ENCODE measurements at regions not wholly inside any gene's neighbourhood (a gene's known extent, or its start where the extent isn't known, plus 50 kb on each side); places are given as distances from the start of the nearest gene placed in this dataset.

DNA sequence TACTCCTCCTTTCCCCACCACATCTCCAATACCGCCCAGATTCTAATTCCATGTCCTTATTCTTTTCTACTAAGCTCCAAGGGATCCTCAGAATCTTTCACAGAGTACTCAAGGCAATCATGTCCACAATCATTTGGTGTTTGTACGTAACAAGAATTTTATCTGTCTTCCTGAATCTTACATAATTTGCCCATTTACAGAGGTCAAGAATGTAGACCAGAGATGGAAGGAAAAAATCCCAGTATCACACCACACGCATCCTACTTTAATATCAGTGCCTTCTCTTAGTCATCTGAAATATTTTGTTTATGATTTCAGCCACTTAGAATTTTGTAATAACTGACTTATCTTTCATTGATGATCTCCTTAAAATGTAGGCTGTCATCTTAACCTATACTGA lies 366.0 kb upstream of the LRRC7 start:
- H3K4me1 Mint-ChIP-seq (ENCODE audit: low read depth) = no peaks in the 10 kb centered on the region
- ATAC-seq (ENCODE audit: poor library complexity) (no peak), DNase-seq (no peak)
- no peaks in the 10 kb centered on the region for H3K9me3 ChIP-seq (ENCODE audit: control insufficient read depth in 1 of 2, insufficient read depth in 1 of 2, low read length in 2 of 2)
- no peaks in the 10 kb centered on the region for H3K36me3 ChIP-seq (ENCODE audit: insufficient read depth, low read length)
- TF ChIP-seq, protein P1, sequence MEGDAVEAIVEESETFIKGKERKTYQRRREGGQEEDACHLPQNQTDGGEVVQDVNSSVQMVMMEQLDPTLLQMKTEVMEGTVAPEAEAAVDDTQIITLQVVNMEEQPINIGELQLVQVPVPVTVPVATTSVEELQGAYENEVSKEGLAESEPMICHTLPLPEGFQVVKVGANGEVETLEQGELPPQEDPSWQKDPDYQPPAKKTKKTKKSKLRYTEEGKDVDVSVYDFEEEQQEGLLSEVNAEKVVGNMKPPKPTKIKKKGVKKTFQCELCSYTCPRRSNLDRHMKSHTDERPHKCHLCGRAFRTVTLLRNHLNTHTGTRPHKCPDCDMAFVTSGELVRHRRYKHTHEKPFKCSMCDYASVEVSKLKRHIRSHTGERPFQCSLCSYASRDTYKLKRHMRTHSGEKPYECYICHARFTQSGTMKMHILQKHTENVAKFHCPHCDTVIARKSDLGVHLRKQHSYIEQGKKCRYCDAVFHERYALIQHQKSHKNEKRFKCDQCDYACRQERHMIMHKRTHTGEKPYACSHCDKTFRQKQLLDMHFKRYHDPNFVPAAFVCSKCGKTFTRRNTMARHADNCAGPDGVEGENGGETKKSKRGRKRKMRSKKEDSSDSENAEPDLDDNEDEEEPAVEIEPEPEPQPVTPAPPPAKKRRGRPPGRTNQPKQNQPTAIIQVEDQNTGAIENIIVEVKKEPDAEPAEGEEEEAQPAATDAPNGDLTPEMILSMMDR (IDR thresholded peaks at IDR 0.05) = no peak
- no peak overlapping the region for H3K27ac Mint-ChIP-seq
- no peaks in the 10 kb centered on the region for H3K9me3 Mint-ChIP-seq
- POLR2A ChIA-PET = no interaction called here
- H3K36me3 Mint-ChIP-seq (ENCODE audit: low read depth) = no peaks in the 10 kb centered on the region
- CTCF ChIA-PET = no interaction called here
- H3K27me3 Mint-ChIP-seq = no peaks in the 10 kb centered on the region
- H3K27ac ChIP-seq (ENCODE audit: low read depth in 1 of 2, low read length in 2 of 2) = no peak overlapping the region
- H3K4me3 ChIP-seq (ENCODE audit: low read length) = no peak overlapping the region
- H3K27me3 ChIP-seq (ENCODE audit: control insufficient read depth in 1 of 2, insufficient read depth in 2 of 2, low read length in 2 of 2) = no peaks in the 10 kb centered on the region
- no peaks in the 10 kb centered on the region for H3K4me1 ChIP-seq (ENCODE audit: insufficient read depth, low read length)
- intact Hi-C loops (cut with DNase I, micrococcal nuclease) = no loop called here
- H3K4me3 Mint-ChIP-seq = no peak overlapping the region

- H3K36me3 ChIP-seq (ENCODE audit: insufficient read depth, low read length) = no peaks in the 10 kb centered on the region
- Mint-ChIP-seq H3K4me3 (no peak overlapping the region), H3K9me3 (no peaks in the 10 kb centered on the region), H3K36me3 (ENCODE audit: low read depth) (no peaks in the 10 kb centered on the region), H3K4me1 (ENCODE audit: low read depth) (no peaks in the 10 kb centered on the region), H3K27ac (no peak overlapping the region), H3K27me3 (no peaks in the 10 kb centered on the region)
- no peaks in the 10 kb centered on the region for H3K9me3 ChIP-seq (ENCODE audit: control insufficient read depth in 1 of 2, insufficient read depth in 1 of 2, low read length in 2 of 2)
- no peaks in the 10 kb centered on the region for H3K4me1 ChIP-seq (ENCODE audit: insufficient read depth, low read length)
- H3K27me3 ChIP-seq (ENCODE audit: control insufficient read depth in 1 of 2, insufficient read depth in 2 of 2, low read length in 2 of 2) = no peaks in the 10 kb centered on the region
- ChIA-PET CTCF (no interaction called here), POLR2A (no interaction called here)
- ATAC-seq (ENCODE audit: poor library complexity) = no peak
- no peak overlapping the region for H3K4me3 ChIP-seq (ENCODE audit: low read length)
- TF ChIP-seq, protein P1 (IDR thresholded peaks at IDR 0.05) = no peak
- intact Hi-C loops (cut with DNase I, micrococcal nuclease) = no loop called here
- DNase-seq = no peak
- H3K27ac ChIP-seq (ENCODE audit: low read depth in 1 of 2, low read length in 2 of 2) = no peak overlapping the region
Measured at GRCh38 chr1:69203166-69203565, 364.6 kb upstream of the LRRC7 start.

GRCh38 chr1:69213644-69214043 lies 354.1 kb upstream of the LRRC7 start:
- Histone ChIP-seq H3K9me3 (ENCODE audit: control insufficient read depth in 1 of 2, insufficient read depth in 1 of 2, low read length in 2 of 2) (peaks cover 0 to 5% of the 10 kb centered on the region in 2 experiments), H3K27ac (ENCODE audit: low read depth in 1 of 2, low read length in 2 of 2) (no peak overlapping the region), H3K36me3 (ENCODE audit: insufficient read depth, low read length) (no peaks in the 10 kb centered on the region), H3K4me3 (ENCODE audit: low read length) (no peak overlapping the region), H3K4me1 (ENCODE audit: insufficient read depth, low read length) (no peaks in the 10 kb centered on the region), H3K27me3 (ENCODE audit: control insufficient read depth in 1 of 2, insufficient read depth in 2 of 2, low read length in 2 of 2) (no peaks in the 10 kb centered on the region)
- no peak overlapping the region for H3K4me3 Mint-ChIP-seq
- TF ChIP-seq, protein P1 (IDR thresholded peaks at IDR 0.05) = no peak
- H3K36me3 Mint-ChIP-seq (ENCODE audit: low read depth) = no peaks in the 10 kb centered on the region
- no peak overlapping the region for H3K27ac Mint-ChIP-seq
- CTCF ChIA-PET = no interaction called here
- ATAC-seq (ENCODE audit: poor library complexity) = no peak
- H3K27me3 Mint-ChIP-seq = no peaks in the 10 kb centered on the region
- no peak for DNase-seq
- H3K4me1 Mint-ChIP-seq (ENCODE audit: low read depth) = no peaks in the 10 kb centered on the region
- intact Hi-C loops (cut with DNase I, micrococcal nuclease) = no loop called here
- H3K9me3 Mint-ChIP-seq = peaks cover 3% of the 10 kb centered on the region
- POLR2A ChIA-PET = no interaction called here
